Hepatocyte (in vitro differentiated cells): ENCODE measurements at regions not wholly inside any gene's neighbourhood (a gene's known extent, or its start where the extent isn't known, plus 50 kb on each side); places are given as distances from the start of the nearest gene placed in this dataset.

Experiments used
- DNase-seq: peaks from one replicate; pipeline ENCODE4 v3.0.0-alpha.2; 2016; ENCODE audit warnings: low spot score
- H2AFZ ChIP-seq: fragments of 200-600 bp; sonication (generic); 2 replicates; pipeline ENCODE4 v1.6.0; 2016; ENCODE audit warnings: antibody characterized with exemption, mild to moderate bottlenecking
- H3K27ac ChIP-seq: fragments of 200-600 bp; sonication (generic); 2 replicates; pipeline ENCODE4 v1.5.1; 2016; ENCODE audit warnings: mild to moderate bottlenecking
- H3K27me3 ChIP-seq: fragments of 200-600 bp; sonication (generic); 2 replicates; pipeline ENCODE4 v1.6.1; 2016
- H3K36me3 ChIP-seq: fragments of 200-600 bp; sonication (generic); replicated peaks from 2 replicates; pipeline ENCODE4 v1.5.1; 2016; ENCODE audit warnings: low read depth; ENCODE audit not compliant: insufficient read depth
- H3K4me1 ChIP-seq: fragments of 200-600 bp; sonication (generic); 2 replicates; pipeline ENCODE4 v1.5.1; 2016; ENCODE audit warnings: mild to moderate bottlenecking, moderate library complexity; ENCODE audit not compliant: insufficient read depth
- H3K4me2 ChIP-seq: fragments of 200-600 bp; sonication (generic); 2 replicates; pipeline ENCODE4 v1.6.0; 2016
- H3K4me3 ChIP-seq: fragments of 200-600 bp; sonication (generic); 2 replicates; pipeline ENCODE4 v1.5.1; 2016; ENCODE audit warnings: mild to moderate bottlenecking
- H3K79me2 ChIP-seq: fragments of 200-600 bp; sonication (generic); 2 replicates; pipeline ENCODE4 v1.6.0; 2017; ENCODE audit warnings: mild to moderate bottlenecking
- H3K9me2 ChIP-seq: fragments of 200-600 bp; sonication (generic); replicated peaks from 2 replicates; pipeline ENCODE4 v1.6.0; 2017; ENCODE audit warnings: mild to moderate bottlenecking; ENCODE audit not compliant: insufficient read depth
- H3K9me3 ChIP-seq: fragments of 200-600 bp; sonication (generic); 2 replicates; pipeline ENCODE4 v1.5.1; 2016; ENCODE audit warnings: low read depth, mild to moderate bottlenecking
- H4K20me1 ChIP-seq: fragments of 200-600 bp; sonication (generic); 2 replicates; pipeline ENCODE4 v1.6.0; 2016; ENCODE audit warnings: mild to moderate bottlenecking; ENCODE audit not compliant: insufficient read depth, poor library complexity, severe bottlenecking
- EZH2 ChIP-seq: fragments of 200-600 bp; sonication (generic); IDR thresholded peaks from 2 replicates; pipeline ENCODE4 v1.6.1; 2016; ENCODE audit warnings: antibody characterized with exemption, mild to moderate bottlenecking, borderline replicate concordance
- EZH2phosphoT487 ChIP-seq: fragments of 200-600 bp; sonication (generic); IDR thresholded peaks from one replicate; pipeline ENCODE4 v1.6.1; 2018; ENCODE audit warnings: antibody characterized with exemption, mild to moderate bottlenecking, low read depth, moderate library complexity; ENCODE audit not compliant: unreplicated experiment, severe bottlenecking
- WGBS: methylation state at CpG from one replicate; pipeline ENCODE4 v1.1.6; 2016; ENCODE audit warnings: low lambda C conversion rate; ENCODE audit errors: missing lambda C conversion rate; 5-methylcytosine and 5-hydroxymethylcytosine counted together
- TF ChIP-seq, protein P1 (sequence below): fragments of 200-600 bp; sonication (generic); IDR thresholded peaks from 2 replicates; pipeline ENCODE4 v1.5.1; 2016; ENCODE audit warnings: antibody characterized with exemption, mild to moderate bottlenecking; ENCODE audit not compliant: poor library complexity

DNA sequence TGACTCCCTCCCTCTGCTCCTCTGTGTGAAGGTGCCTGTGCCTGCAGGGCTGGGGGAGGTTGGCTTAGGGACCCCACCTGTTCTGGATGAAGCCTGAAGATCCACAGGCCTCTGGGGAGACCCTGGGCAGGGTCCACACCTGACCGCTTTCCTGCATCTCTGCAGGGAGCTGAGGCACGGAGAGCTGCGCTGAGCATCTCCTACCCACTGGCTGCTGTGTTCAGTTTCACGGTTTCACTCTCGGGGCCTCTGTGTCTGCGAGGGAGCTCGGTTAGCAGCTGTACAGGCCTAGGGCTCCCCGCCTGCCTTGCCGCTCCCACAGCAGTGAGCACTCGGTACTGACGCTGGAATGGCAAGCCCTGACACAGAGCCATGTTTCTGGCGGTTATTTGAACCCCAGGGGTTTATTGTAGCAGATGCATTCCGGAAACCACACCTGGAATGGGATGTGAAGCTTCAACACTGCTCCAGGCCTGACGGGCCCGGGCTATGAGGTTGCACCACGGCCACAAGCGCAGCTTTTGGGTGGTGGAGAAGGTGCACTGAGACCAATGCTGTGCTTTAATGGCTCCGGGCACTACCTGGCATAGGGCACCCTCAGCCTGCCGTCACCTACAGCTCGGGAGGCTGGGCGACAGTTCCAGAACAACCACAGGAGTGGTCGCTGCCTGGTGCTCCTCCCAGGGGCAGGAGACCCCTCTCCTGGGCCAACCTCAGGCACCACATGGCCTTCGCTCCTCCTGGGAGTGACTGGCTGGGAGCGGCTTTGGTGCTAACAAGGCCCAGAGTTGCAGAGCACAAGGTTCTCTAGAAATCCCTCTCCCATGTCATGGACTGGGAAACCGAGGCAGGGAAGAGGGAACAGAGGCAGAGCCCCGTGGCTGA lies 257.9 kb downstream of the NDUFA10 start:
- no peaks in the 10 kb centered on the region for H4K20me1 ChIP-seq

DNA sequence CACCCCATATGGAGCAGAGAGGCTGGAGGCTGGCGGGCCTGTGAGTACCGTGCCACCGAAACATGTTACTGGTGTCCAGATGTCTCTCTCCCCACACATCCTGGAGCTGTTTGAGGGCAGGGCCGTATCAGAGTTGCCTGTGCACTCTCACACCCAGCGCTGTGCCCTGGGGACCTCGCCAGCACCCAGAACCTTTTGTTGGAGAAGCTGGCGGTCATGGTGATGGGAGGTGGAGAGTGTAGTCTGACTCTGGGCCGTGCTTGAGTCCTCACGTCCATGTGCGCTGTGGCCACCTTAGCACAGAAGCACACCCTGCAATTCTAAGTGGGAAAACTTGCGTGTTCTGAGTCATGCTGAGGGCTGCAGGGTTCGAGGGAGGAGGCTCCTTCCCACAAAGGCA lies 259.2 kb downstream of the NDUFA10 start:
- Histone ChIP-seq H2AFZ (no peak overlapping the region), H3K36me3 (no peaks in the 10 kb centered on the region), H3K4me3 (no peak overlapping the region), H3K79me2 (no peaks in the 10 kb centered on the region), H3K4me2 (no peak overlapping the region), H3K9me3 (no peaks in the 10 kb centered on the region), H4K20me1 (no peaks in the 10 kb centered on the region), H3K4me1 (no peaks in the 10 kb centered on the region), H3K9me2 (no peaks in the 10 kb centered on the region), H3K27me3 (no peaks in the 10 kb centered on the region), H3K27ac (no peak overlapping the region)
- TF ChIP-seq EZH2 = no peak
- TF ChIP-seq, protein P1, sequence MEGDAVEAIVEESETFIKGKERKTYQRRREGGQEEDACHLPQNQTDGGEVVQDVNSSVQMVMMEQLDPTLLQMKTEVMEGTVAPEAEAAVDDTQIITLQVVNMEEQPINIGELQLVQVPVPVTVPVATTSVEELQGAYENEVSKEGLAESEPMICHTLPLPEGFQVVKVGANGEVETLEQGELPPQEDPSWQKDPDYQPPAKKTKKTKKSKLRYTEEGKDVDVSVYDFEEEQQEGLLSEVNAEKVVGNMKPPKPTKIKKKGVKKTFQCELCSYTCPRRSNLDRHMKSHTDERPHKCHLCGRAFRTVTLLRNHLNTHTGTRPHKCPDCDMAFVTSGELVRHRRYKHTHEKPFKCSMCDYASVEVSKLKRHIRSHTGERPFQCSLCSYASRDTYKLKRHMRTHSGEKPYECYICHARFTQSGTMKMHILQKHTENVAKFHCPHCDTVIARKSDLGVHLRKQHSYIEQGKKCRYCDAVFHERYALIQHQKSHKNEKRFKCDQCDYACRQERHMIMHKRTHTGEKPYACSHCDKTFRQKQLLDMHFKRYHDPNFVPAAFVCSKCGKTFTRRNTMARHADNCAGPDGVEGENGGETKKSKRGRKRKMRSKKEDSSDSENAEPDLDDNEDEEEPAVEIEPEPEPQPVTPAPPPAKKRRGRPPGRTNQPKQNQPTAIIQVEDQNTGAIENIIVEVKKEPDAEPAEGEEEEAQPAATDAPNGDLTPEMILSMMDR = no peak
- no peak for TF ChIP-seq EZH2phosphoT487
- DNase-seq = no peak
- WGBS = 93% methylated on average over 11 of the region's 12 CpGs

More for the DNA sequence above, 257.9 kb downstream of the NDUFA10 start:
- no peak for DNase-seq
- H3K9me2 ChIP-seq = no peaks in the 10 kb centered on the region
- no peak overlapping the region for H2AFZ ChIP-seq
- H3K4me1 ChIP-seq = no peaks in the 10 kb centered on the region
- no peak for TF ChIP-seq EZH2phosphoT487
- TF ChIP-seq, protein P1 = no peak
- TF ChIP-seq EZH2 = no peak
- no peaks in the 10 kb centered on the region for H3K36me3 ChIP-seq
- H3K79me2 ChIP-seq = no peaks in the 10 kb centered on the region
- no peak overlapping the region for H3K4me2 ChIP-seq
- no peak overlapping the region for H3K27ac ChIP-seq
- no peaks in the 10 kb centered on the region for H3K27me3 ChIP-seq
- no peaks in the 10 kb centered on the region for H3K9me3 ChIP-seq
- 89% methylated on average over 26 of the region's 26 CpGs for WGBS
- no peak overlapping the region for H3K4me3 ChIP-seq

- Histone ChIP-seq H3K9me2 (no peaks in the 10 kb centered on the region), H3K27me3 (no peaks in the 10 kb centered on the region), H3K4me1 (no peaks in the 10 kb centered on the region), H3K4me3 (no peak overlapping the region), H3K79me2 (no peaks in the 10 kb centered on the region), H3K4me2 (no peak overlapping the region), H3K36me3 (no peaks in the 10 kb centered on the region), H2AFZ (no peak overlapping the region), H3K9me3 (no peaks in the 10 kb centered on the region), H4K20me1 (no peaks in the 10 kb centered on the region), H3K27ac (no peak overlapping the region)
- 92% methylated on average over 17 of the region's 17 CpGs for WGBS
- TF ChIP-seq, protein P1 = no peak
- TF ChIP-seq EZH2phosphoT487 (no peak), EZH2 (no peak)
- no peak for DNase-seq
Observed at GRCh38 chr2:239765076-239765845, 259.9 kb downstream of the NDUFA10 start.
